ENCODE measurements at regions not wholly inside any gene's neighbourhood (a gene's known extent, or its start where the extent isn't known, plus 50 kb on each side); places are given as distances from the start of the nearest gene placed in this dataset.

- TF ChIP-seq CTCF (IDR thresholded peaks at IDR 0.05; ENCODE audit: low read depth, low read length): no peak
- in situ Hi-C loops (cut with HindIII; ENCODE audit: low sequenced_read_pairs): no loop called here
- H3K4me3 ChIP-seq (ENCODE audit: low read depth, low read length): no peak overlapping the region
- no peak for DNase-seq (ENCODE audit: low read depth, low spot score)
Observed at GRCh38 chr3:10674578-10674977, 141.4 kb upstream of the SLC6A11 start.

- H3K4me3 ChIP-seq (ENCODE audit: low read depth, low read length): no peak overlapping the region
- no peak for DNase-seq (ENCODE audit: low read depth, low spot score)
- TF ChIP-seq CTCF (IDR thresholded peaks at IDR 0.05; ENCODE audit: low read depth, low read length): no peak
- in situ Hi-C loops (cut with HindIII; ENCODE audit: low sequenced_read_pairs): no loop called here
Observed at GRCh38 chr3:10676905-10677304, 139.1 kb upstream of the SLC6A11 start.

GRCh38 chr3:10678796-10679376 is 137.1 kb upstream of the SLC6A11 start:
- H3K4me3 ChIP-seq (ENCODE audit: low read depth, low read length): no peak overlapping the region
- in situ Hi-C loops (cut with HindIII; ENCODE audit: low sequenced_read_pairs): no loop called here
- no peak for DNase-seq (ENCODE audit: low read depth, low spot score)
- TF ChIP-seq CTCF (IDR thresholded peaks at IDR 0.05; ENCODE audit: low read depth, low read length): no peak

GRCh38 chr3:10680796-10681195 is 135.2 kb upstream of the SLC6A11 start:
- in situ Hi-C loops (cut with HindIII; ENCODE audit: low sequenced_read_pairs): no loop called here
- TF ChIP-seq CTCF (IDR thresholded peaks at IDR 0.05; ENCODE audit: low read depth, low read length): no peak
- no peak for DNase-seq (ENCODE audit: low read depth, low spot score)
- H3K4me3 ChIP-seq (ENCODE audit: low read depth, low read length): no peak overlapping the region

- in situ Hi-C loops (cut with HindIII; ENCODE audit: low sequenced_read_pairs): no loop called here
- TF ChIP-seq CTCF (IDR thresholded peaks at IDR 0.05; ENCODE audit: low read depth, low read length): no peak
- DNase-seq (ENCODE audit: low read depth, low spot score): no peak
- H3K4me3 ChIP-seq (ENCODE audit: low read depth, low read length): no peak overlapping the region
Observed at GRCh38 chr3:10682692-10683091, 133.3 kb upstream of the SLC6A11 start.

GRCh38 chr3:10683106-10683505 is 132.9 kb upstream of the SLC6A11 start:
- no peak for TF ChIP-seq CTCF (IDR thresholded peaks at IDR 0.05; ENCODE audit: low read depth, low read length)
- H3K4me3 ChIP-seq (ENCODE audit: low read depth, low read length): no peak overlapping the region
- in situ Hi-C loops (cut with HindIII; ENCODE audit: low sequenced_read_pairs): no loop called here
- no peak for DNase-seq (ENCODE audit: low read depth, low spot score)

- no peak for DNase-seq (ENCODE audit: low read depth, low spot score)
- no peak for TF ChIP-seq CTCF (IDR thresholded peaks at IDR 0.05; ENCODE audit: low read depth, low read length)
- no peak overlapping the region for H3K4me3 ChIP-seq (ENCODE audit: low read depth, low read length)
- in situ Hi-C loops (cut with HindIII; ENCODE audit: low sequenced_read_pairs): no loop called here
Observed at GRCh38 chr3:10688126-10688525, 127.9 kb upstream of the SLC6A11 start.
